Central memory CD8-positive, alpha-beta T cell (primary cell): ENCODE measurements at regions not wholly inside any gene's neighbourhood (a gene's known extent, or its start where the extent isn't known, plus 50 kb on each side); places are given as distances from the start of the nearest gene placed in this dataset.
"Not testable (repeated sequence)": the region's sequence is repeated elsewhere in the genome, so short reads cannot be mapped to it uniquely, and the experiment has no call there.

Experiments used
- ATAC-seq: fragments of 150-1000 bp; cut with Tn5 transposase; replicated peaks from 2 replicates; pipeline ENCODE4 v1.10.0; 2022; ENCODE audit warnings: mild to moderate bottlenecking, moderate FRiP score, moderate number of reproducible peaks; ENCODE audit not compliant: poor library complexity, severe bottlenecking; ENCODE audit errors: extremely low read depth
- DNase-seq, 2 donors: peaks; one replicate each; pipeline ENCODE4 v3.0.0; 2021; ENCODE audit warnings: low spot score in 2 of 2
- H3K27ac Mint-ChIP-seq: one replicate; pipeline ENCODE4 v1.8.0; 2022; ENCODE audit warnings: low read depth, mild to moderate bottlenecking, moderate library complexity, mixed read lengths
- H3K27me3 Mint-ChIP-seq: one replicate; pipeline ENCODE4 v1.8.0; 2022; ENCODE audit warnings: mixed read lengths
- H3K36me3 Mint-ChIP-seq: one replicate; pipeline ENCODE4 v1.8.0; 2022; ENCODE audit warnings: mild to moderate bottlenecking, moderate library complexity, mixed read lengths; ENCODE audit not compliant: insufficient read depth
- H3K4me1 Mint-ChIP-seq: one replicate; pipeline ENCODE4 v1.8.0; 2022; ENCODE audit warnings: mixed read lengths
- H3K4me3 Mint-ChIP-seq: one replicate; pipeline ENCODE4 v1.8.0; 2022; ENCODE audit warnings: mild to moderate bottlenecking, moderate library complexity, mixed read lengths
- H3K9me3 Mint-ChIP-seq: one replicate; pipeline ENCODE4 v1.8.0; 2022; ENCODE audit warnings: mixed read lengths

GRCh38 chr2:116142644-116143227, 1671.8 kb upstream of the DDX18 start:
- H3K4me3 Mint-ChIP-seq, result no peak overlapping the region
- ATAC-seq (no peak), DNase-seq (no peak)
- peaks cover 18% of the 10 kb centered on the region for H3K9me3 Mint-ChIP-seq
- no peaks in the 10 kb centered on the region for H3K27me3 Mint-ChIP-seq
- no peak overlapping the region for H3K27ac Mint-ChIP-seq
- H3K36me3 Mint-ChIP-seq, result peaks cover 2% of the 10 kb centered on the region
- no peaks in the 10 kb centered on the region for H3K4me1 Mint-ChIP-seq

DNA sequence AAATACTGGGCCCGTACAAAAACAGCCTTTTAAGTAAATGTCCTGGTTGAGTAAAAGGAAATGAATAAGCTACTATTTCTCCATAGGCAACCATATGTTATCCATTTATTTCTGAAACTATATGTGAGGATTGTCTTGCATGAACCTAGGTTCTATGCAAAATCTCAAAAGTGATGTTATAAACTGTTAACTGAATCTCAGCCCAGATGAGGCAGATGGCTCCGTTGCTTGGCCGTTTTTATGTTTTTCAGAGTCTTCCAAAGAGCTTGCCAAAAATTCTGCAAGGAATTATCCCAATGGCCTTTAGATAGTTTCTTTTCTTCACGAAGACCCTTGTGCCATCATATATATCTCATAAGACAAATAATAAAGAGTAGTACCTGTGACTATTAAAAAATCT, 1669.5 kb upstream of the DDX18 start:
- peaks cover 2% of the 10 kb centered on the region for H3K36me3 Mint-ChIP-seq
- no peak for ATAC-seq
- no peak overlapping the region for H3K27ac Mint-ChIP-seq
- H3K4me3 Mint-ChIP-seq, result no peak overlapping the region
- H3K27me3 Mint-ChIP-seq, result no peaks in the 10 kb centered on the region
- no peak for DNase-seq
- no peaks in the 10 kb centered on the region for H3K4me1 Mint-ChIP-seq
- peaks cover 18% of the 10 kb centered on the region for H3K9me3 Mint-ChIP-seq

GRCh38 chr2:116148361-116148760, 1666.1 kb upstream of the DDX18 start:
- ATAC-seq, result no peak
- peaks cover 19% of the 10 kb centered on the region for H3K9me3 Mint-ChIP-seq

DNA sequence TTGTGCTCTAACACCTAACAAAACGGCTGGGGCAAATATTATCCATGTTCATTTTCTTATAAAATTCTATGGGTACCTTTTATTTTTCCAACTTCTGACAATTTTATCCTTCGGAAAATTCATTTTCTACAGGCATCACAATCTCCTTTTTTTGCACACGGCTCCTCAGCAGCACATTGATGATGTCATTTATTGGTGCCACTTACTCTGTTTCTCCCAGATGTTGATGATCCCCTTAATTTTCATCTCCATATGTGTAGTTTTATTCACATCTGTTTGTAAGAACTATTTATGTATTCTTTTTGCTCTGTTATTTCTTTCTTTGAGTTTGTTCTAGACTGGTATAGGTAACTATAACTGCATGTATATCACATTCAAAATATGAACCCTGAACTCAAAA, 1660.8 kb upstream of the DDX18 start:
- Mint-ChIP-seq H3K27ac (no peak overlapping the region), H3K4me1 (no peaks in the 10 kb centered on the region), H3K27me3 (no peaks in the 10 kb centered on the region), H3K9me3 (peaks cover 34% of the 10 kb centered on the region), H3K36me3 (no peaks in the 10 kb centered on the region), H3K4me3 (no peak overlapping the region)
- DNase-seq, result no peak
- no peak for ATAC-seq

More at GRCh38 chr2:116148361-116148760, 1666.1 kb upstream of the DDX18 start:
- Mint-ChIP-seq H3K36me3 (no peaks in the 10 kb centered on the region), H3K27me3 (no peaks in the 10 kb centered on the region), H3K4me1 (no peaks in the 10 kb centered on the region), H3K27ac (no peak overlapping the region), H3K4me3 (no peak overlapping the region)
- DNase-seq, result no peak

- ATAC-seq (no peak), DNase-seq (no peak)
- Mint-ChIP-seq H3K4me1 (no peaks in the 10 kb centered on the region), H3K4me3 (no peak overlapping the region), H3K27me3 (no peaks in the 10 kb centered on the region), H3K27ac (no peak overlapping the region), H3K36me3 (peaks cover 2% of the 10 kb centered on the region), H3K9me3 (peaks cover 24% of the 10 kb centered on the region)
These were observed 1653.8 kb upstream of the DDX18 start for GRCh38 chr2:116160657-116161056.

- DNase-seq (no peak), ATAC-seq (no peak)
- no peak overlapping the region for H3K4me3 Mint-ChIP-seq
- no peak overlapping the region for H3K27ac Mint-ChIP-seq
- H3K4me1 Mint-ChIP-seq, result no peaks in the 10 kb centered on the region
- peaks cover 22% of the 10 kb centered on the region for H3K9me3 Mint-ChIP-seq
- peaks cover 2% of the 10 kb centered on the region for H3K36me3 Mint-ChIP-seq
- H3K27me3 Mint-ChIP-seq, result no peaks in the 10 kb centered on the region
These were observed 1652.1 kb upstream of the DDX18 start for GRCh38 chr2:116162395-116162794.

GRCh38 chr2:116167107-116167506, 1647.4 kb upstream of the DDX18 start:
- peaks cover 2% of the 10 kb centered on the region for H3K36me3 Mint-ChIP-seq
- peaks cover 27% of the 10 kb centered on the region for H3K9me3 Mint-ChIP-seq
- H3K4me1 Mint-ChIP-seq, result no peaks in the 10 kb centered on the region
- no peaks in the 10 kb centered on the region for H3K27me3 Mint-ChIP-seq
- H3K27ac Mint-ChIP-seq, result no peak overlapping the region
- no peak for DNase-seq
- H3K4me3 Mint-ChIP-seq, result no peak overlapping the region
- no peak for ATAC-seq

DNA sequence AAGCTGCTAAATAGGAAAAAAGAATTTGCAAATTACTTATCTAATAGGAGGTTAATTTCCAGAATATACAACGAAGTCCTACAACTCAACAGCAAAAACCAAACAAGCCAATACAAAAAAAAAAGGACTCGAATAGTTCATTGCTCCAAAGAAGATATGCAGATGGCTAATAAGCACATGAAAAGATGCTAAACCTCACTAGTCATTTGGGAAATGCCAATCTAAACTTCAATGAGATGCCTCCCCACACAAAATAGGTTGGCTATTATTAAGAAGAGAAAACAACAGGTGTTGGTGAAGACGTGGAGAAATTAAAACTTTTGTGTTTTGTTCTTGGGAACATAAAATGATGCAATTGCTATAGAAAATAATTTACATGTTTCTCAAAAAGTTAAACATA, 1634.4 kb upstream of the DDX18 start:
- no peaks in the 10 kb centered on the region for H3K4me1 Mint-ChIP-seq
- no peak overlapping the region for H3K27ac Mint-ChIP-seq
- DNase-seq (no peak), ATAC-seq (no peak)
- no peaks in the 10 kb centered on the region for H3K27me3 Mint-ChIP-seq
- H3K36me3 Mint-ChIP-seq, result no peaks in the 10 kb centered on the region
- no peak overlapping the region for H3K4me3 Mint-ChIP-seq
- H3K9me3 Mint-ChIP-seq, result peaks cover 8% of the 10 kb centered on the region

GRCh38 chr2:116190684-116191083, 1623.8 kb upstream of the DDX18 start:
- H3K36me3 Mint-ChIP-seq, ATAC-seq, H3K4me1 Mint-ChIP-seq, DNase-seq, H3K4me3 Mint-ChIP-seq, H3K27me3 Mint-ChIP-seq, H3K27ac Mint-ChIP-seq: not testable (repeated sequence)
- H3K9me3 Mint-ChIP-seq, result peaks cover 33% of the 10 kb centered on the region

- peaks cover 14% of the 10 kb centered on the region for H3K9me3 Mint-ChIP-seq
- H3K27me3 Mint-ChIP-seq, result no peaks in the 10 kb centered on the region
- ATAC-seq (no peak), DNase-seq (no peak)
- H3K36me3 Mint-ChIP-seq, result no peaks in the 10 kb centered on the region
- H3K27ac Mint-ChIP-seq, result no peak overlapping the region
- no peaks in the 10 kb centered on the region for H3K4me1 Mint-ChIP-seq
- no peak overlapping the region for H3K4me3 Mint-ChIP-seq
These were observed 1614.4 kb upstream of the DDX18 start for GRCh38 chr2:116200086-116200485.

- Mint-ChIP-seq H3K9me3 (peaks cover 11% of the 10 kb centered on the region), H3K36me3 (no peaks in the 10 kb centered on the region), H3K27ac (no peak overlapping the region), H3K4me1 (no peaks in the 10 kb centered on the region), H3K4me3 (no peak overlapping the region), H3K27me3 (no peaks in the 10 kb centered on the region)
- DNase-seq (no peak), ATAC-seq (no peak)
These were observed 1602.8 kb upstream of the DDX18 start for GRCh38 chr2:116211719-116212118.

GRCh38 chr2:116222793-116223192, 1591.7 kb upstream of the DDX18 start:
- DNase-seq, result no peak
- ATAC-seq, result no peak
- Mint-ChIP-seq H3K36me3 (no peaks in the 10 kb centered on the region), H3K4me3 (no peak overlapping the region), H3K27me3 (no peaks in the 10 kb centered on the region), H3K9me3 (peaks cover 10% of the 10 kb centered on the region), H3K27ac (no peak overlapping the region), H3K4me1 (no peaks in the 10 kb centered on the region)

GRCh38 chr2:116223912-116224311, 1590.6 kb upstream of the DDX18 start:
- ATAC-seq, result no peak
- no peaks in the 10 kb centered on the region for H3K4me1 Mint-ChIP-seq
- no peaks in the 10 kb centered on the region for H3K27me3 Mint-ChIP-seq
- peaks cover 18% of the 10 kb centered on the region for H3K9me3 Mint-ChIP-seq
- no peak for DNase-seq
- no peak overlapping the region for H3K4me3 Mint-ChIP-seq
- H3K36me3 Mint-ChIP-seq, result peaks cover 1% of the 10 kb centered on the region
- no peak overlapping the region for H3K27ac Mint-ChIP-seq

DNA sequence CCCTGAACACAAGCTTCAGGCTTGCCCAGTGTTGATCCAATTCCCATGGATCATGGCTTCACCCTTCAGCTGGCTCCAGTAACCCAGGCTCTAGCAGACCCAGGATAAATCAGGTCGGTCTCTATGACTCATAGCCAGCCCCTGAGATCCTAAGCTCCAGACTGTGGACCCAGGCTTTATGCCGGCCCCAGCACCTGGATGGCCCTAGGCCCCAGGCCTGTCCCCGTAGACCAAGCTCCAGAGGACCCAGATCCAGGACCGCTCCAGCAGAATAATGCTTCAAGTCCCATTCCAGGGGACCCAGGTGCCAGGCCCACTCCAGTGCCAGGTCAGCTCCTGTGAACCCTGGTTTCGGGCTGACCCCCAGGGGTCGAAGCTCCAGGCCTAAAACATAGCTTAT, 1589.9 kb upstream of the DDX18 start:
- no peak for DNase-seq
- peaks cover 19% of the 10 kb centered on the region for H3K9me3 Mint-ChIP-seq
- H3K36me3 Mint-ChIP-seq, result peaks cover 1% of the 10 kb centered on the region
- H3K27me3 Mint-ChIP-seq, result no peaks in the 10 kb centered on the region
- no peak for ATAC-seq
- no peaks in the 10 kb centered on the region for H3K4me1 Mint-ChIP-seq
- H3K4me3 Mint-ChIP-seq, result no peak overlapping the region
- H3K27ac Mint-ChIP-seq, result no peak overlapping the region
